Panc1 (cell line): ENCODE measurements at regions not wholly inside any gene's neighbourhood (a gene's known extent, or its start where the extent isn't known, plus 50 kb on each side); places are given as distances from the start of the nearest gene placed in this dataset.

ENCODE experiments used
- CTCF ChIP-seq: fragments of 450-650 bp; IDR thresholded peaks from 2 replicates; pipeline ENCODE4 v1.5.1; 2017; ENCODE audit warnings: mild to moderate bottlenecking
- REST ChIP-seq, 2 experiments: IDR thresholded peaks; 2 replicates each; pipeline ENCODE4 v1.6.1; 2011 to 2012; ENCODE audit warnings: low read depth in 2 of 2, control low read depth in 1 of 2, low read length in 1 of 2, mild to moderate bottlenecking in 1 of 2, moderate library complexity in 1 of 2; ENCODE audit not compliant: insufficient read depth in 1 of 2
- SIN3A ChIP-seq: IDR thresholded peaks from 2 replicates; pipeline ENCODE4 v1.6.1; 2012; ENCODE audit warnings: low read depth, mild to moderate bottlenecking, low read length, moderate library complexity, borderline replicate concordance; ENCODE audit not compliant: insufficient read depth
- TCF7L2 ChIP-seq: IDR thresholded peaks from 2 replicates; pipeline ENCODE4 v1.6.1; 2011; ENCODE audit warnings: mild to moderate bottlenecking, low read depth, low read length, inconsistent platforms

- TF ChIP-seq SIN3A = no peak
- no peak for TF ChIP-seq TCF7L2
- TF ChIP-seq CTCF = no peak
- TF ChIP-seq REST (IDR thresholded peaks at IDR 0.05; ENCODE audit: insufficient read depth in 1 of 2, low read depth in 2 of 2, low read length in 1 of 2) = no peak
Measured at GRCh38 chr12:5163661-5164060, 120.0 kb downstream of the KCNA5 start.
